Astrocyte (in vitro differentiated cells and primary cell): ENCODE measurements at regions not wholly inside any gene's neighbourhood (a gene's known extent, or its start where the extent isn't known, plus 50 kb on each side); places are given as distances from the start of the nearest gene placed in this dataset.
"Not testable (repeated sequence)": the region's sequence is repeated elsewhere in the genome, so short reads cannot be mapped to it uniquely, and the experiment has no call there.

Experiments
- DNase-seq: peaks from one replicate; pipeline ENCODE4 v3.0.0-alpha.2; 2010; ENCODE audit warnings: low read depth
- FAIRE-seq: peaks from 2 replicates; lab custom pipeline; 2011; peaks lifted over from hg19 to GRCh38; lab: Jason Lieb, UNC
- H2AFZ ChIP-seq: 2 replicates; pipeline ENCODE4 v1.6.0; 2012; ENCODE audit warnings: low read depth, low read length, inconsistent platforms
- H3K27ac ChIP-seq: 2 replicates; pipeline ENCODE4 v1.5.1; 2011; ENCODE audit warnings: low read depth, low read length, inconsistent platforms
- H3K27me3 ChIP-seq: 2 replicates; pipeline ENCODE4 v1.6.0; 2011; ENCODE audit warnings: low read length, inconsistent platforms; ENCODE audit not compliant: insufficient read depth
- H3K36me3 ChIP-seq: 2 replicates; pipeline ENCODE4 v1.5.1; 2011; ENCODE audit warnings: low read length, inconsistent platforms; ENCODE audit not compliant: insufficient read depth
- H3K4me1 ChIP-seq: 2 replicates; pipeline ENCODE4 v1.5.1; 2011; ENCODE audit warnings: low read length, inconsistent platforms; ENCODE audit not compliant: insufficient read depth
- H3K4me2 ChIP-seq: 2 replicates; pipeline ENCODE4 v1.6.0; 2012; ENCODE audit warnings: low read length, inconsistent platforms
- H3K4me3 ChIP-seq: 2 replicates; pipeline ENCODE4 v1.5.1; 2011; ENCODE audit warnings: low read depth, mild to moderate bottlenecking, low read length, inconsistent platforms; ENCODE audit not compliant: insufficient read depth
- H3K79me2 ChIP-seq: 2 replicates; pipeline ENCODE4 v1.6.0; 2012; ENCODE audit warnings: mild to moderate bottlenecking, low read length, inconsistent platforms; ENCODE audit not compliant: insufficient read depth
- H3K9ac ChIP-seq: 2 replicates; pipeline ENCODE4 v1.6.0; 2012; ENCODE audit warnings: mild to moderate bottlenecking, low read length, inconsistent platforms
- H3K9me3 ChIP-seq: 2 replicates; pipeline ENCODE4 v1.5.1; 2012; ENCODE audit warnings: low read depth, mild to moderate bottlenecking, low read length, inconsistent platforms; ENCODE audit not compliant: insufficient read depth
- H4K20me1 ChIP-seq: 2 replicates; pipeline ENCODE4 v1.6.0; 2012; ENCODE audit warnings: low read length, inconsistent platforms; ENCODE audit not compliant: insufficient read depth
- H3K27ac Mint-ChIP-seq: one replicate; pipeline ENCODE4 v1.8.0; 2021; ENCODE audit warnings: mild to moderate bottlenecking, mixed read lengths; ENCODE audit not compliant: unreplicated experiment
- H3K27me3 Mint-ChIP-seq: one replicate; pipeline ENCODE4 v1.8.0; 2021; ENCODE audit warnings: low read depth, mixed read lengths; ENCODE audit not compliant: unreplicated experiment
- H3K36me3 Mint-ChIP-seq: one replicate; pipeline ENCODE4 v1.8.0; 2021; ENCODE audit warnings: low read depth, mixed read lengths; ENCODE audit not compliant: unreplicated experiment
- H3K4me1 Mint-ChIP-seq: one replicate; pipeline ENCODE4 v1.8.0; 2021; ENCODE audit warnings: low read depth, mixed read lengths; ENCODE audit not compliant: unreplicated experiment
- H3K4me3 Mint-ChIP-seq: one replicate; pipeline ENCODE4 v1.8.0; 2021; ENCODE audit warnings: mild to moderate bottlenecking, moderate library complexity, mixed read lengths; ENCODE audit not compliant: unreplicated experiment
- H3K9me3 Mint-ChIP-seq: one replicate; pipeline ENCODE4 v1.8.0; 2021; ENCODE audit warnings: mild to moderate bottlenecking, mixed read lengths; ENCODE audit not compliant: unreplicated experiment
- CTCF ChIP-seq: IDR thresholded peaks from 2 replicates; pipeline ENCODE4 v1.5.1; 2011; ENCODE audit warnings: low read depth, mild to moderate bottlenecking, inconsistent platforms, low read length, moderate library complexity; ENCODE audit not compliant: insufficient read depth
- EZH2 ChIP-seq: IDR thresholded peaks from 2 replicates; pipeline ENCODE4 v1.6.1; 2012; ENCODE audit warnings: mild to moderate bottlenecking, low read length, inconsistent platforms; ENCODE audit not compliant: insufficient read depth

GRCh38 chr5:39691136-39691535, 266.4 kb upstream of the DAB2 start:
- no peak overlapping the region for H3K27ac Mint-ChIP-seq
- Histone ChIP-seq H3K27me3 (no peaks in the 10 kb centered on the region), H4K20me1 (no peaks in the 10 kb centered on the region), H3K4me1 (no peaks in the 10 kb centered on the region), H3K79me2 (no peaks in the 10 kb centered on the region), H3K27ac (no peak overlapping the region), H3K4me3 (no peak overlapping the region), H3K36me3 (no peaks in the 10 kb centered on the region), H3K4me2 (no peak overlapping the region), H3K9ac (no peak overlapping the region), H3K9me3 (no peaks in the 10 kb centered on the region), H2AFZ (no peak overlapping the region)
- no peaks in the 10 kb centered on the region for H3K36me3 Mint-ChIP-seq
- no peaks in the 10 kb centered on the region for H3K27me3 Mint-ChIP-seq
- no peaks in the 10 kb centered on the region for H3K4me1 Mint-ChIP-seq
- no peak overlapping the region for H3K4me3 Mint-ChIP-seq
- TF ChIP-seq EZH2 (no peak), CTCF (no peak)
- no peak for DNase-seq
- no peak for FAIRE-seq
- H3K9me3 Mint-ChIP-seq = peaks cover 7% of the 10 kb centered on the region

GRCh38 chr5:39689919-39690318, 265.1 kb upstream of the DAB2 start:
- no peak for FAIRE-seq

GRCh38 chr5:39687924-39688323, 263.1 kb upstream of the DAB2 start:
- not testable (repeated sequence) for FAIRE-seq, H3K27me3 Mint-ChIP-seq

More at GRCh38 chr5:39689919-39690318, 265.1 kb upstream of the DAB2 start:
- TF ChIP-seq EZH2 (no peak), CTCF (no peak)
- no peak overlapping the region for H3K4me2 ChIP-seq
- H3K36me3 ChIP-seq = no peaks in the 10 kb centered on the region
- Mint-ChIP-seq H3K4me1 (no peaks in the 10 kb centered on the region), H3K27ac (no peak overlapping the region), H3K36me3 (no peaks in the 10 kb centered on the region), H3K9me3 (peaks cover 7% of the 10 kb centered on the region), H3K27me3 (peaks cover 6% of the 10 kb centered on the region), H3K4me3 (no peak overlapping the region)
- H3K79me2 ChIP-seq = no peaks in the 10 kb centered on the region
- no peaks in the 10 kb centered on the region for H3K9me3 ChIP-seq
- no peak overlapping the region for H3K27ac ChIP-seq
- no peak for DNase-seq
- H3K4me1 ChIP-seq = no peaks in the 10 kb centered on the region
- no peak overlapping the region for H2AFZ ChIP-seq
- H3K4me3 ChIP-seq = no peak overlapping the region
- H3K9ac ChIP-seq = no peak overlapping the region
- H4K20me1 ChIP-seq = no peaks in the 10 kb centered on the region
- no peaks in the 10 kb centered on the region for H3K27me3 ChIP-seq

More at GRCh38 chr5:39687924-39688323, 263.1 kb upstream of the DAB2 start:
- not testable (repeated sequence) for DNase-seq, H3K4me1 Mint-ChIP-seq, H3K4me3 Mint-ChIP-seq, H3K27ac ChIP-seq, H3K9ac ChIP-seq, H3K27ac Mint-ChIP-seq, H3K79me2 ChIP-seq, H3K36me3 Mint-ChIP-seq, H3K27me3 ChIP-seq, H3K4me1 ChIP-seq, H3K4me3 ChIP-seq, H4K20me1 ChIP-seq, H3K36me3 ChIP-seq, H3K9me3 Mint-ChIP-seq, H2AFZ ChIP-seq, H3K4me2 ChIP-seq, H3K9me3 ChIP-seq
